ENCODE measurements at regions not wholly inside any gene's neighbourhood (a gene's known extent, or its start where the extent isn't known, plus 50 kb on each side); places are given as distances from the start of the nearest gene placed in this dataset.

DNA sequence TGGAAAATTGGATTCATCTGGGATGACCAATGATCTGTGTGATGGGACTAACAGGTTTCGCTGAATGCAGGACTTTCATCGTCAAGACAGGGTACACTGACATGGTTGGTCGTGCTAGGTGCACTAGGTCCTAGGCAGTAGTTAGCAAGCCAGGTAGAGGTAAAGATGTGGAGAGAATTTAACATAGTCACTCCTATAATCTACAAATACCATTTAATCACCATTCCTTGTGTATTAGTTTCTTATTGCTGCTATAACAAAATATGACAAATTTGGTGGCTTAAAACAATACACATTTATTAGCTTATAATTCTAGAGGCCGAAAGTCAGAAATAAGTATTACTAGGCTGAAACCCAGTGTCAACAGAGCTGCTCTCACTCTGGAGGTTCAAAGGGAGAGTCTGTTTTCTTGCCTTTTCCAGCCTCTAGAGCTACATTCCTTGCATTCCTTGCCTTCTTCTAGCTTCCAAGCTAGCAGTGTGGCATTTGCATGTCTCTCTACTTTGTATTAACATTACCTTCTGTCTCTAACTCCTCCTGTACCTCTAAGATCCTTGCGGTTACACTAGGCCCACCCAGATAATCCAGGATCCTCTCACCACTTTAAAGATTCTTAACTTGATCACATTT lies 98.7 kb upstream of the GRIA3 start:
- TF ChIP-seq POLR2AphosphoS5 (IDR thresholded peaks at IDR 0.05) (no peak), EP300 (IDR thresholded peaks at IDR 0.05) (no peak), POLR2A (IDR thresholded peaks at IDR 0.05) (no peak)
- TF ChIP-seq, protein P1, sequence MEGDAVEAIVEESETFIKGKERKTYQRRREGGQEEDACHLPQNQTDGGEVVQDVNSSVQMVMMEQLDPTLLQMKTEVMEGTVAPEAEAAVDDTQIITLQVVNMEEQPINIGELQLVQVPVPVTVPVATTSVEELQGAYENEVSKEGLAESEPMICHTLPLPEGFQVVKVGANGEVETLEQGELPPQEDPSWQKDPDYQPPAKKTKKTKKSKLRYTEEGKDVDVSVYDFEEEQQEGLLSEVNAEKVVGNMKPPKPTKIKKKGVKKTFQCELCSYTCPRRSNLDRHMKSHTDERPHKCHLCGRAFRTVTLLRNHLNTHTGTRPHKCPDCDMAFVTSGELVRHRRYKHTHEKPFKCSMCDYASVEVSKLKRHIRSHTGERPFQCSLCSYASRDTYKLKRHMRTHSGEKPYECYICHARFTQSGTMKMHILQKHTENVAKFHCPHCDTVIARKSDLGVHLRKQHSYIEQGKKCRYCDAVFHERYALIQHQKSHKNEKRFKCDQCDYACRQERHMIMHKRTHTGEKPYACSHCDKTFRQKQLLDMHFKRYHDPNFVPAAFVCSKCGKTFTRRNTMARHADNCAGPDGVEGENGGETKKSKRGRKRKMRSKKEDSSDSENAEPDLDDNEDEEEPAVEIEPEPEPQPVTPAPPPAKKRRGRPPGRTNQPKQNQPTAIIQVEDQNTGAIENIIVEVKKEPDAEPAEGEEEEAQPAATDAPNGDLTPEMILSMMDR (IDR thresholded peaks at IDR 0.05), result no peak
- H3K27ac ChIP-seq, result no peak overlapping the region
- no peaks in the 10 kb centered on the region for H3K9me3 ChIP-seq
- H3K36me3 ChIP-seq, result no peaks in the 10 kb centered on the region
- no peaks in the 10 kb centered on the region for H3K27me3 ChIP-seq
- 86 to 96% methylated on average over 4 to 5 of the region's 5 CpGs for WGBS, 2 donors (ENCODE audit: low coverage in 1 of 2)
- H3K4me3 ChIP-seq, result no peak overlapping the region
- H3K4me1 ChIP-seq, result no peaks in the 10 kb centered on the region
- no peak for ATAC-seq

GRCh38 chrX:123086768-123087167 lies 97.3 kb upstream of the GRIA3 start:
- Histone ChIP-seq H3K9me3 (no peaks in the 10 kb centered on the region), H3K36me3 (no peaks in the 10 kb centered on the region), H3K4me3 (no peak overlapping the region), H3K27me3 (no peaks in the 10 kb centered on the region), H3K27ac (no peak overlapping the region), H3K4me1 (no peaks in the 10 kb centered on the region)
- TF ChIP-seq EP300 (IDR thresholded peaks at IDR 0.05) (no peak), POLR2A (IDR thresholded peaks at IDR 0.05) (no peak), POLR2AphosphoS5 (IDR thresholded peaks at IDR 0.05) (no peak)
- TF ChIP-seq, protein P1 (IDR thresholded peaks at IDR 0.05), result no peak
- WGBS, 2 donors (ENCODE audit: low coverage in 1 of 2), result 49 to 73% methylated on average over 2 of the region's 2 CpGs
- ATAC-seq, result no peak

- no peak overlapping the region for H3K27ac ChIP-seq
- no peaks in the 10 kb centered on the region for H3K27me3 ChIP-seq
Measured at GRCh38 chrX:123087326-123087725, 96.8 kb upstream of the GRIA3 start.

GRCh38 chrX:123088331-123088730 lies 95.7 kb upstream of the GRIA3 start:
- Histone ChIP-seq H3K9me3 (no peaks in the 10 kb centered on the region), H3K27ac (no peak overlapping the region), H3K27me3 (no peaks in the 10 kb centered on the region), H3K4me3 (no peak overlapping the region), H3K36me3 (no peaks in the 10 kb centered on the region), H3K4me1 (no peaks in the 10 kb centered on the region)
- no peak for ATAC-seq
- WGBS, 2 donors (ENCODE audit: low coverage in 1 of 2), result 86 to 93% methylated on average over 2 of the region's 2 CpGs
- TF ChIP-seq EP300 (IDR thresholded peaks at IDR 0.05) (no peak), POLR2AphosphoS5 (IDR thresholded peaks at IDR 0.05) (no peak), POLR2A (IDR thresholded peaks at IDR 0.05) (no peak)
- TF ChIP-seq, protein P1 (IDR thresholded peaks at IDR 0.05), result no peak

More at GRCh38 chrX:123087326-123087725, 96.8 kb upstream of the GRIA3 start:
- Histone ChIP-seq H3K9me3 (no peaks in the 10 kb centered on the region), H3K36me3 (no peaks in the 10 kb centered on the region), H3K4me1 (no peaks in the 10 kb centered on the region), H3K4me3 (no peak overlapping the region)
- no peak for ATAC-seq
- TF ChIP-seq POLR2AphosphoS5 (IDR thresholded peaks at IDR 0.05) (no peak), EP300 (IDR thresholded peaks at IDR 0.05) (no peak), POLR2A (IDR thresholded peaks at IDR 0.05) (no peak)
- TF ChIP-seq, protein P1 (IDR thresholded peaks at IDR 0.05), result no peak

GRCh38 chrX:123088930-123089329 lies 95.1 kb upstream of the GRIA3 start:
- no peaks in the 10 kb centered on the region for H3K36me3 ChIP-seq
- H3K27ac ChIP-seq, result no peak overlapping the region
- TF ChIP-seq EP300 (IDR thresholded peaks at IDR 0.05) (no peak), POLR2A (IDR thresholded peaks at IDR 0.05) (no peak), POLR2AphosphoS5 (IDR thresholded peaks at IDR 0.05) (no peak)
- TF ChIP-seq, protein P1 (IDR thresholded peaks at IDR 0.05), result no peak
- H3K9me3 ChIP-seq, result no peaks in the 10 kb centered on the region
- H3K27me3 ChIP-seq, result no peaks in the 10 kb centered on the region
- no peak overlapping the region for H3K4me3 ChIP-seq
- 90 to 100% methylated on average over 1 to 3 of the region's 3 CpGs for WGBS, 2 donors (ENCODE audit: low coverage in 1 of 2)
- ATAC-seq, result no peak
- no peaks in the 10 kb centered on the region for H3K4me1 ChIP-seq
